NB4 (cell line): ENCODE measurements at regions not wholly inside any gene's neighbourhood (a gene's known extent, or its start where the extent isn't known, plus 50 kb on each side); places are given as distances from the start of the nearest gene placed in this dataset.

Experiments used
- POLR2A ChIP-seq: IDR thresholded peaks from 2 replicates; pipeline ENCODE4 v1.6.1; 2011; ENCODE audit warnings: mild to moderate bottlenecking; ENCODE audit not compliant: insufficient read length; ENCODE audit errors: extremely low read depth
- TF ChIP-seq, protein P1 (sequence below): IDR thresholded peaks from one replicate; pipeline ENCODE4 v1.5.1; 2012; ENCODE audit warnings: low read depth, low read length

DNA sequence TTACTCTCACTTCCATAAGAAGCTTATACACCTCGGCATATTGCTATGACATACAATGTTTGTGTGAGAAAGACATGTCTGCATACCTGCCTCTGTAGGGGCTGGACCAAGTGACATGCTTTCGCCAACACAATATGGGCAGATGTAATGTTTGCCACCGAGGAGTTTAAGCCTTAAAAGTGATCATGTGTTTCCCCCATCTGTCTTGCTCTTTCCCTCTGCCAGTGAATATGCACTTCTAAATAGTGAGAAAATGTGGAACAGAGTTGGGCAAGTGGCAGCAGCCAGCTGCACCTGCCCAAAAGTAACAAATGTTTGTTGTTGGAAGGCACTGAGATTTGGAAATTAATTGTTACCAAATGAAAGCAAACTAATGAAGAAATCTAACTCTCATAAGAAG is 274.8 kb upstream of the BTBD3 start:
- no peak for TF ChIP-seq POLR2A
- TF ChIP-seq, protein P1, sequence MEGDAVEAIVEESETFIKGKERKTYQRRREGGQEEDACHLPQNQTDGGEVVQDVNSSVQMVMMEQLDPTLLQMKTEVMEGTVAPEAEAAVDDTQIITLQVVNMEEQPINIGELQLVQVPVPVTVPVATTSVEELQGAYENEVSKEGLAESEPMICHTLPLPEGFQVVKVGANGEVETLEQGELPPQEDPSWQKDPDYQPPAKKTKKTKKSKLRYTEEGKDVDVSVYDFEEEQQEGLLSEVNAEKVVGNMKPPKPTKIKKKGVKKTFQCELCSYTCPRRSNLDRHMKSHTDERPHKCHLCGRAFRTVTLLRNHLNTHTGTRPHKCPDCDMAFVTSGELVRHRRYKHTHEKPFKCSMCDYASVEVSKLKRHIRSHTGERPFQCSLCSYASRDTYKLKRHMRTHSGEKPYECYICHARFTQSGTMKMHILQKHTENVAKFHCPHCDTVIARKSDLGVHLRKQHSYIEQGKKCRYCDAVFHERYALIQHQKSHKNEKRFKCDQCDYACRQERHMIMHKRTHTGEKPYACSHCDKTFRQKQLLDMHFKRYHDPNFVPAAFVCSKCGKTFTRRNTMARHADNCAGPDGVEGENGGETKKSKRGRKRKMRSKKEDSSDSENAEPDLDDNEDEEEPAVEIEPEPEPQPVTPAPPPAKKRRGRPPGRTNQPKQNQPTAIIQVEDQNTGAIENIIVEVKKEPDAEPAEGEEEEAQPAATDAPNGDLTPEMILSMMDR: no peak
